ENCODE measurements at regions not wholly inside any gene's neighbourhood (a gene's known extent, or its start where the extent isn't known, plus 50 kb on each side); places are given as distances from the start of the nearest gene placed in this dataset.
"Not testable (repeated sequence)": the region's sequence is repeated elsewhere in the genome, so short reads cannot be mapped to it uniquely, and the experiment has no call there.

DNA sequence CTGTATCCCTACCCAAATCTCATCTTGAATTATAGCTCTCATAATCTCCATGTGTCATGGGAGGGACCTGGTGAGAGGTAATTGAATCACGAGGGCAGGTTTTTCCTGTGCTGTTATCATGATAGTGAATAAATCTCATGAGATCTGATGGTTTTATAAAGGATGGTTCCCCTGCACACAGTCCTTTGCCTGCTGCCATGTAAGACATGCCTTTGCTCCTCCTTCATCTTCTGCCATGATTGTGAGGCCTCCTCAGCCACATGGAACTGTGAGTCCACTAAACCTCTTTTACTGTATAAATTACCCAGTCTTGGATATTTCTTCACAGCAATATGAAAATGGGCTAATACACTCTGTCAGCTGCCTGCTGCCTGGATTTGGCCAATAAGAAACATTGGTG lies 133.8 kb upstream of the POU3F1 start:
- TF ChIP-seq POLR2AphosphoS5, TAF1 (IDR thresholded peaks at IDR 0.05; ENCODE audit: low read depth, low read length): not testable (repeated sequence)

Measured in GM12891 (cell line).